Stimulated activated naive CD4-positive, alpha-beta T cell (primary cell): ENCODE measurements at regions not wholly inside any gene's neighbourhood (a gene's known extent, or its start where the extent isn't known, plus 50 kb on each side); places are given as distances from the start of the nearest gene placed in this dataset.

Source experiments
- DNase-seq, 6 experiments: peaks; one replicate each; lab custom pipeline; 2025; lab: John Stamatoyannopoulos, UW

DNA sequence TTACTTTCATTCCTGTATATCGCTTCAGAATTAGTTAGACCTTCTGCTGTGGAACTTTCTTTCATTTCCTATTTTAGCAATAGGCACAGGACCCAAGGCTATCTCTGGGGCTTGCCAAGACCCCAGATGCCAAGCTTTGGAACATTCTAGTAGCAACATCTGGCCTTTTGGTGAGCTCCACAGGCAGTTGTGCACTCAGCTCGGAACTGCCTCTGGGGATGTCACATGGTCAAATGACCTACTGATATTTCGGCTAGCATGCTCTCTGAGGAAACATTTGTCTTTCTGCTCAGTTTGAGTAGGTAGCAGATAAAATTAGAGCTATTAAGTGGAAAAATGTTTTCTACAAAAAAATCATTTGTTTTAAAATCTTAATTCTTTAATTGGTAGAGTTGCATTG is 76.6 kb upstream of the ITGA4 start:
- no peak for DNase-seq

DNA sequence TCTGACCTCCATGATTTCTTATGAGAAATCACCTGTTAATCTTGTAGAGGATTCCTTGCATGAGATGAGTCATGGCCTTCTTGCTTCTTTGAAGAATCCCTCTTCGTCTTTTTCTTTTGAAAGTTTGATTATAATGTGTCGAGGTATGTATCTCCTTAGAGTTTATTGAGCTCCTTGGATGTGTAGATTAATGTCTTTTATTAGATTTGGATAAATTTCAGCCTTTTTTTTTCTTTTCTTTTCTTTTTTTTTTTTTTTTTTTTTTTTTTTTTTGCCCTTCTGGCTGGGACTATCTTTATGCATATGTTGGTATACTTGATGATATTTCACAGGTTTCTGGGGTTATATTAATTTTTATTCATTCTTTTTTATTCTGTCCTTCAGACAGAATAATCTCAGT is 72.3 kb upstream of the ITGA4 start:
- no peak for DNase-seq

DNA sequence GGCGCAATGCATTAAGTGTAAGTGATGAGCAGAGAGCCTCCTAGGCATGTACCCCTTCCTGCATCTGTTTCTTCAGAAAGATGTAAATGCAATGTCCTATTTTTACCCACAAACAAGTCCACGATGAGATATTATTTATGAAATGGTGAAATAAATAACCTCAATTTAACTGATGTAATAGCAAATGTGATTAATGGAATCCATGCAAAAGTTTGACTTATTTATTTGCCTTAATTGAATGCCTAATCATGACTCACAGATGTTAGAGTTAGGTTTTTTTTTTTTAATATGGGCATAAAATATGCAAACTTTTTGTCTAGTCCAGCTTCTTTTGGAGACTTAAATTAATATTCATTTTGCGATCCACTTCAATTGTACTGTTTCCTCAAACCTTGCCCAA is 67.7 kb upstream of the ITGA4 start:
- no peak for DNase-seq

DNA sequence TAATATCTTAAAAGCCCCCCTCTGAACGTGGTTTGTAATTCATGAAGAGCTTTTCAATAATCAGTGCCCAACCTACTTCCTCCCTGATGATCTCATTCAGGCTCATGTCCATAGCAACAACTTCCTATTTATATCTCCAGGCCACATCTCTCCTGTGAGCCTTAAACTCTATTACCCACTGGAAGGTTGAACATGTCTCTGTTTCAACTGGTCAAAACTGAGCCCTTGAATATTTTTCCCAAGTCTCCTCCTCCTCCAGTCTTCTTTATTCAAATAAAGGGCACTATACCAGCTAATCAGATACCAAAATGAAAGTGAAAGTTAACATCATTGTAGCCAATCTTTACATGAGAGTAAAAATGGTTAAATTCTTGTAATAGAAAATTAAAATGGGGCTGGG is 63.7 kb upstream of the ITGA4 start:
- no peak for DNase-seq

DNA sequence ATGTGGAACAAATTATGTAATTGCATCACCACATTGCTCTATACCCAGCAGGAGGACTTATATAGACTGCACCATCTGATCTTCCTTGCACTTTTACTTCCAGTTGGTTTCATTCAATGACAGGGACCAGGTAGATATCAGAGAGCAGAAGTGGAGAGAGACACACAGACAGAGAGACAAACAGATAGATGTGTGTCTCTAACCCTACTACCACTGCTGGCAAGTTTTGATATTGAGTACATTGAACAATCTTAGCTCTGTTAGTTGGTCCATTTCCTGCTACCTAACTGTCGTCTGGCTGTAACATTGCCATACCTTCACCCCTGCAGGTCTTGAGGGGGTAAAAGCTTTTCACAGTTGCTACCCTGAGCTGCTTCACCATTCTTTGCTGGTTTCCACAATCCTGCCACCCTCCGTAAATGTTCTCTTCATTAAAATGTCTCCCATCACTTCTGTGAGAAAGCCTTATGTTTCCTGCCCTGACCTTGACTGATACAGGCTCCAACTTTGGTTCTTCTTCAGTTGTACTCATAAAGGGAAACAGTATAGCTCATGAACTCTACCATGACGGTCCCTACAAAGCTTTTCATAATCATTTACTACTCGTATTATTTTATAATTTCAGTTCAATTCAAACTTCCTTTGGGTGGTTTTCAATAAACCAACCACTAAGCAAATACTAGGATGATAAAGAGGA is 62.3 kb upstream of the ITGA4 start:
- DNase-seq: peak in 1 of 6 experiments; percentile 28

DNA sequence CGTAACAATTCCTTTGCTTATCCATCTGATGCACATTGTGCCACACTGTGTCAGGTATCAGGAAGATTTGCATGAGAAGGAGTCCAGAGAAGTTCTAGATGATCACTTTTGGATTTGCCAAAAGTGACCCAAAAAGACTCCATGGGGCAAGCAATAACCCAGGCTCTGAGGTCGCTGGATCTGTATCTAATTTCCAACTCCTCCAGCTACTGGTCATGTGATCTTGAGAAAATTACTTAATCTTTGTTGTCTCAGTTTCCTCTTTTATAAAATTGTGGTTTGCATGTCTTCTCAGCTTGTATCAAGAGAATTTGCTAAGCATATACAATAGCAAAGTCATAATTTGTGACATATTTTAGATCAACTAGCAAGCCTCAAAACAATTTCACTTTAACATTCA is 61.3 kb upstream of the ITGA4 start:
- DNase-seq: no peak

DNA sequence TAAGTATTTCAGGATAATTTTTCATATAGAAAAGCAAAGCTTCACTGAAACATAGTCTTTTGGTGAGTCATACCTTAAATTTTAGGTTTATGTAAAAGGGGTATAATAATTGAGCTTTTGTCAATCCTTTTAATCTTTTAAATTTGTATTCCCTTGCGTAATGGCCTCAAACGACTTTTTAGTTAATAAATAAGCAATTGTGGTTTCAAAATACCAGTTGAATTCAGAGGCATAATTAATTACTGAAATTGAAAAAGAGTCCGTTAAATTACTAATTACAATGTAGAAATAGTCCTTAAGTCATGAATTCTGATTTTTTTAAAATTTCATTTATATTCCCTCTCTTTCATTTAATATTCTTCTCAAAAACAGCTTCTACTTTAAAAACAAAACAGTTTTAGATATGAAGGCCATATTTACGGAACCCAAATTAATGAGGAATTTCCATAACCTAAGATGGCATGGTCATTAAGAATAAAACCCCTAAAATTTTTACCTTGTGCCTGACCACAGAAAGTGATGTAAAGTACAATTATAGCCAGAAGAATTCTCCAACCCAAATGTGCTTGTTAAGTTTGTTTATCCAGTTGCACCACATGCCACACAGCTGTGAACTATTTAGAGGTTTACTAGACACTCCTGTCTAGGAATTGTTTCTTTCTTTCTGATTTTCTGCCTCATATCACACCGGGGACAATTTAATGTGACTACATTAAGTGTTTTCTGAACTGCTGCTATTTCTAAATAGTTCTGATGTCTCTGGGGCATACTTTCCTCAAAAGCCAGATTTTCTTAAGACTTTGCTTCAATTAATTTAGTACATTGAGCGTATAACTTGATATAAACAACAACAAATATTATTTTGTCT is 60.7 kb upstream of the ITGA4 start:
- no peak for DNase-seq

DNA sequence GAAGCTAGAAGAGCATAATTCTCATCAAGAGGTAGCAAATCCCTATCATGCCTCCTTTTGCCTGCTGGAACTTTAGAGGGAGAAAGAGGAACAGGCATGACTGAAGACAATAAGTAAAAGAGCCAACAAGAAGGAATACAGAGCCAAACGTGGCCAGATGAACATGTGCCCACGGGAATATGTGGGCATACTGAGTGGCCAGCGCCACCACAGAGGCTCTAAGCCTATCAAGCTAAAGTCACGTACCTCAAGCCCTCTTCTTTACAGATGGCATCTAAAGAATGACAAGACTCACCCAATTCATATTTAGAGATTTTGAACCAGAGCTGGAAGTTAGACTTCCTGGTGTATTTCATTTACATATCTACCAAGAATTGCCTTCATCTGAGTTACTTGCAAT is 59.9 kb upstream of the ITGA4 start:
- DNase-seq: no peak

DNA sequence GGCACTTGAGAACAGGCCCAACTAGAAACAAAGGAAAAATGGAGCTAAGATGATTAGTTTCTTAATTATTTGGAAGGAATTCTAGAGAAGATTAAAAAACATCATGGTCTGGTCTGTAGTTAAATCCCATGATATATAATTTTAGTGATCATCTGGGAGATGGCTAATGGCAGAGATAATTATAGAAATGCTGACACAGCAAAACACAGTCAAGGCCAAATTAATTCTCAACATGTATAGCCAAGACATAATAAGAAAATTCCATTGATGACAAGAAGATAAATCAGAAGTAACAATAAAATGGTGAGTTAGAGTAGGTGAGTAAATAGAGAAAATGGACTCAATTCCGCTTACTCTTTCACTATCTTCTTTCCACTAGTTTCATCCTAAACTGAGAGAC is 59.2 kb upstream of the ITGA4 start:
- DNase-seq: no peak

DNA sequence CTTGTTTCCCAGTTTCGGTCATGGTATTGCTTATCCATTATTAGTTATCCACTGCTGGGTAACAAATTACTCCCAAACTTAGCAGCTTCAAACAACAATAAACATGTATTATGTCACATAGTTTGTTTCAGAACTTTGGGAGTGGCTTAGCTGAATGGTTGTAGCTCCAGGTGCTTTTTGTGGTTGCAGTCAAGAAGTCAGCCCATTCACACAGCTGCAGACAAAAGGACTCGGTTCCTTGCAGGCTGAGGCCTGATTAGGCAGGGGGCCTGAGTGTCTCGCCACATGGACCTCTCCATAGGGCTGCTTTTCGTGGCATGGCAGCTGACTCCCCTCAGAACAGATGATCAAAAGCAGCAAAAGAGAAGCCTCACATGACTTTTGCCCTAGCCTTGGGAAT is 58.2 kb upstream of the ITGA4 start:
- no peak for DNase-seq

DNA sequence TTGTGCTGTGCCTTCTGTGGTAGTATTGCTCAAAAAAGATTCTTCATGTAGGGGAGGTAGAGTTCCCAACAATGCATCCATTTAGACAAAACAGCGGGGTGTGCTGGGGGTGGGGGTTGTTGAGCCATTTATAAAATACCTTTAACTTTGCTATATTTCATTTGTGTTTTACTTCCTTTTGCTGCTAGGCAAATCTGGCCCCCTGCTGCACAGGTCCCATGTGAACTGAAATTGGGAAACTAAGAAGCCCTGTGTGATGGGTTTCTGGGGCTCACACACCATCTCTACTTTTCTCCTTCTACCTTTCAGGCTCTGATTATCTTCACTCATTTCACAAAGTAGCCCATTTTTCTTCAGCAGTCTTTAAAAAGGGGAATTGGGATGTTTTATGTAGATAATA is 52.7 kb upstream of the ITGA4 start:
- DNase-seq: no peak

DNA sequence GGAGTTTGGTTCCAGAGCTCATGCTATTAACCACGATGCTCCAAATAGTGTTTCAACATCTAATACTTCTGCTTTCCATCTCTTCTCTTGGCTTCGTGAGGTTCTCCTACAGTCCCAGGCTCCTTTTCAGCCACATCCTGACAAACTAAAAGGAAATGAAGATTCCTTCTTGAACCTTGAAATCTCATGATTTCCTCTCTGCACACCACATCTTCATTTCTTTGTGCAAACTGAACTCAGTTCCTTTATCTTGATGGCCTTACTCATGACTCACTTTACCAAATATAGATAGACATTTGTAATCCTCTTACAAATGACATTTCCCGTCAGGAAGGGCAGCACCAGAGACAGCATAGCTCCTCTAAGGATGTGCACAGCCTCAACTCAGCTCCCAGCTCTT is 50.0 kb upstream of the ITGA4 start:
- DNase-seq: no peak
